HEK293 (cell line): ENCODE measurements at regions not wholly inside any gene's neighbourhood (a gene's known extent, or its start where the extent isn't known, plus 50 kb on each side); places are given as distances from the start of the nearest gene placed in this dataset.

Experiments used
- CTCF ChIP-seq: fragments of 450-650 bp; formaldehyde crosslinking; IDR thresholded peaks from 2 replicates; pipeline ENCODE4 v1.5.1; 2016; ENCODE audit warnings: missing biosample characterization, missing genetic modification characterization
- MZF1 ChIP-seq: fragments of 450-650 bp; formaldehyde crosslinking; IDR thresholded peaks from 2 replicates; pipeline ENCODE4 v1.5.1; 2017; ENCODE audit warnings: missing biosample characterization, missing genetic modification characterization, borderline replicate concordance
- PRDM1 ChIP-seq: fragments of 450-650 bp; formaldehyde crosslinking; IDR thresholded peaks from 2 replicates; pipeline ENCODE4; 2016; ENCODE audit warnings: missing biosample characterization, missing genetic modification characterization
- PRDM2 ChIP-seq: fragments of 450-650 bp; formaldehyde crosslinking; IDR thresholded peaks from 2 replicates; pipeline ENCODE4 v1.5.1; 2016; ENCODE audit warnings: missing biosample characterization, missing genetic modification characterization, borderline replicate concordance
- ZNF121 ChIP-seq: fragments of 450-650 bp; formaldehyde crosslinking; IDR thresholded peaks from 2 replicates; pipeline ENCODE4 v1.5.1; 2016; ENCODE audit warnings: missing biosample characterization, missing genetic modification characterization
- ZNF311 ChIP-seq: fragments of 450-650 bp; formaldehyde crosslinking; IDR thresholded peaks from 2 replicates; pipeline ENCODE4 v1.5.1; 2017; ENCODE audit warnings: missing biosample characterization, missing genetic modification characterization, borderline replicate concordance
- ZNF398 ChIP-seq: fragments of 450-650 bp; formaldehyde crosslinking; IDR thresholded peaks from 2 replicates; pipeline ENCODE4 v1.5.1; 2017; ENCODE audit warnings: missing biosample characterization, missing genetic modification characterization
- ZNF549 ChIP-seq: fragments of 450-650 bp; IDR thresholded peaks from 2 replicates; pipeline ENCODE4 v1.5.1; 2018; ENCODE audit warnings: missing biosample characterization, missing genetic modification characterization, mild to moderate bottlenecking, inconsistent platforms, moderate library complexity
- ZNF785 ChIP-seq: fragments of 450-650 bp; formaldehyde crosslinking; IDR thresholded peaks from 2 replicates; pipeline ENCODE4 v1.5.1; 2016; ENCODE audit warnings: missing biosample characterization, missing genetic modification characterization
- ZSCAN16 ChIP-seq: fragments of 450-650 bp; formaldehyde crosslinking; IDR thresholded peaks from 2 replicates; pipeline ENCODE4 v1.5.1; 2016; ENCODE audit warnings: missing biosample characterization, missing genetic modification characterization
- ZSCAN18 ChIP-seq: fragments of 450-650 bp; formaldehyde crosslinking; IDR thresholded peaks from 2 replicates; pipeline ENCODE4 v1.5.1; 2016; ENCODE audit warnings: missing biosample characterization, missing genetic modification characterization

- TF ChIP-seq MZF1 (tag by site-specific recombination) (no peak), CTCF (tag by site-specific recombination) (no peak), ZNF785 (no peak), ZSCAN18 (tag by site-specific recombination) (no peak), ZNF549 (tag by site-specific recombination) (no peak), ZNF121 (no peak), PRDM1 (tag by site-specific recombination) (no peak), ZSCAN16 (tag by site-specific recombination) (no peak), ZNF311 (no peak), PRDM2 (tag by site-specific recombination) (no peak), ZNF398 (tag by site-specific recombination) (no peak)
These were observed 140.4 kb upstream of the MAD2L1 start for GRCh38 chr4:120207021-120207420.
